GM18511 (cell line): ENCODE measurements at regions not wholly inside any gene's neighbourhood (a gene's known extent, or its start where the extent isn't known, plus 50 kb on each side); places are given as distances from the start of the nearest gene placed in this dataset.
"Not testable (repeated sequence)": the region's sequence is repeated elsewhere in the genome, so short reads cannot be mapped to it uniquely, and the experiment has no call there.

Source experiments
- ATAC-seq: cut with Tn5 transposase; IDR thresholded peaks from one replicate; pipeline ENCODE4 v1.9.1; 2021; ENCODE audit warnings: mild to moderate bottlenecking, moderate library complexity; ENCODE audit not compliant: unreplicated experiment

DNA sequence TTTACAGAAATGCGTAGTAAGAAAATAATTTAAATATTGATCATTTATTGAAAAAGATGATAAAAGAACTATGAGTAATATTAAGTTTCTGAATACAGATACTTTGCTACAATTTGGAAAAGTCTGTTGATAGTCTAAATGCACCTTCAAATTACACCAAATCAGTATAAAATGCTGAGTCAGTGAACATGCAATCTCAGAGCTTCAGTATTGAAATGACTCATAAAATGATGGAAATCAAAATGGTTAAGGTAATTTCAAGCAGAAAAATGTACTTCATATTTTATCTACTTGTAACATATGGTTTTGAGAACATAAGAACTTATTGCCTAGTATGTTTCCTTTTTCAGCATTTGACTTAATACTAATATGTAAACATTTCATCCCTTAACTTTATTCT lies 448.2 kb downstream of the PCDH10 start:
- ATAC-seq = no peak

- ATAC-seq = no peak
Measured at GRCh38 chr4:133596459-133596858, 447.4 kb downstream of the PCDH10 start.

DNA sequence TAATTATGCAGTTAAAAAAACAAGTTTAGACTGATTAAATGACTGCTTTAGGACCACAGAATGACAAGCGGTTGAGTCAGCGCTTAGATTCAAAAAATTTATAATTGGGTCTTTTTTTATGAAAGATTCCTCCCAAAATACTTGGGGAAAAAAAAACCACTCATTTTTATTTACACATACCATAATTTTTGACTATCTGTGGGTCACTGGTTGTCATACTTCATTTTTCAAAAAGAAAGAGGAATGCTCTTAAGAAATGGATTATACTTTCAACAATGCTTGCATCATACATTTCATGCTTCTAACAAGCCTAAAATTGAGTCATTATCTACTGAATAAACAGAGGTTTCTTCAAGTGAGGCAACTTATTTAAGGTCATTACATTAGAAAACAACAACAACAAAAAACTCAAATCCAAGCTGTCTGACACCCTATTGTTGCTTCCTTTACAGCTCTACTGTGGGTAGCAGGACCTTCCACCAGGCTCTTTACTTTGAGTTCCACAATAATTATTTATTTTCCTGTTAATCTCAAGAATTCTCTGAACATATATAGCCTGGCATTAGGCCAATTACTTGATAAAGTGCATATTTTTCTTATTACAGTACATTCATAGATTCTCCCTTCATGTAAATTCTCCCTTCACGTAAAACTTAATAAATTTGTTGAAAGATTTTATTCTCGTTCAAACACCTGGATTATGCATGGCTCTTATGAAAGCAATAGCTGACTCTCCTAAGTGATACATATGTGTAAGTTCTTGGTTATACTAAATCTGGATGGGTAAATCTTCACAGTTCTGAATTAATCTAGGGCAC lies 445.5 kb downstream of the PCDH10 start:
- ATAC-seq = no peak

DNA sequence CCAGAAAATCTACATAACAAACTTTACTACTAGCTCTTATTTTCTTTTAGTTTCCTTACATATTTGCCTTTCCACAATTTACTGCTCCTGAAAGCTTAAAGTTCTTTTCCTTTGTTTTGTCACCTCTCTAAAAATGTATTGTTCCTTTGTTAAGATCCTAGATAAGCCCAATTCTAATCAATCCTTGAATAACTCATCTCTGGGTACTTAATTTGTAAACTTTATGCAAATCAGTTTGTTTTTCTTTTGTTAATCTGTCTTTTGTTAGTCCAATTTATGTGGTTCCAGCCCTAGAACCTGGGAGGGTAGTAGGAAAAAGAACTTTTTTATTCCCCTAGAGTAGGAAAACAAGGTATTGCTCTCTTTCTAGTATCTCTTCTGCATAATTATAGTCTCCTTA lies 444.7 kb downstream of the PCDH10 start:
- no peak for ATAC-seq

- no peak for ATAC-seq
Measured at GRCh38 chr4:133592591-133592990, 443.5 kb downstream of the PCDH10 start.

DNA sequence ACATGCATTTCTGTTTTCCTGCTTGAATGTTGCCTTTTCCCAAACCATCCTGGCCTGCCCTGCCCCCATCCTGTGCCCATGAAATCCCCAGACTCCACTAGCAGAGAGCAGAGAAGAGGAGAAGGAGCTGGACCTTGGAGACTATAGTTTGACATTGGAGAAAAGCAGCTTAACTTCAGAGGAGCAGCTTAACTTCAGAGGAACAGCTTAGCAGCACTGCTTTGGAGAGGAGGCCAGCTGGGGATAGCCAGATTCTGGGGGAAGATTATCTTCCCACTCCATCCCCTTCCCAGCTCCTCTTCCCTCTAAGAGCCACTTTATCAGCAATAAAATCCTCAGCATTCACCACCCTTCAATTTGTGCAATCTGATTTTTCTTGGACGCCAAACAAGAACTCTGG lies 443.0 kb downstream of the PCDH10 start:
- no peak for ATAC-seq

DNA sequence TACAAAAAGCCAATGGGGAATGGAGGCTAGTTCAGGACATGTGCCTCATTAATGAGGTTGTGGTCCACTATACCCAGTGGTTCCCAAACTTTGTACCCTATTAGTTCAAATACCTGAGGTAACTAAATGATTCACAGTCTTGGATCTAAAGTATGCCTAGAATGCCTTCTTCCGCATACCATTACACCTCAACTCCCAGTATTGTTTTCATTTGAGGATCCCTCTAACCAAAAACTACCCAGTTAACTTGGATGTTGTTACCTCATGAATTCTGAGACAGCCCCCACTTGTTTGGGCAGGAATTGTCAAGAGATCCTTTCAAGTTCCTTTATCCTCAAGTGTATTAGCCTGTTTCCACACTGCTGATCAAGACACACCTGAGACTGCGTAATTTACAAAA lies 439.2 kb downstream of the PCDH10 start:
- ATAC-seq = no peak

DNA sequence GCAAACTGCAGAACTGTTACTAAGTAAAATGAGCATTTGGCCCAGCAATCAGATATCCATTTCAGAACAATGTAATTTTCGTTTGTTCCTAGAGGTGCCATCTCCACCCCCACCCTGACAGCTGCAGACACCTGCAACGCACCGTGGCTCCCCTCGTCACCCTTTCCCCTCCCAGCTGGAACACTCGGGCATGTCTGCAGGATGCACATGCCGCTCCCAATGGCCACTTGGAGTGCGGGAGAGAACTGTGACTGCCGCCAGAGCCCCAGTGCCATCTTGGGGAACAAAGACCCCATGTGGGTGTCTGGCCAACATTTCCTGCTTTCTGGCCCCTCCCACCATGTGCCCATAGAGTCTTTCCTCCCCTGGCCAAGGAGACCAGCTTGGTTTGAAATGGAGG lies 436.2 kb downstream of the PCDH10 start:
- no peak for ATAC-seq

- ATAC-seq = no peak
Measured at GRCh38 chr4:133584714-133585113, 435.6 kb downstream of the PCDH10 start.

DNA sequence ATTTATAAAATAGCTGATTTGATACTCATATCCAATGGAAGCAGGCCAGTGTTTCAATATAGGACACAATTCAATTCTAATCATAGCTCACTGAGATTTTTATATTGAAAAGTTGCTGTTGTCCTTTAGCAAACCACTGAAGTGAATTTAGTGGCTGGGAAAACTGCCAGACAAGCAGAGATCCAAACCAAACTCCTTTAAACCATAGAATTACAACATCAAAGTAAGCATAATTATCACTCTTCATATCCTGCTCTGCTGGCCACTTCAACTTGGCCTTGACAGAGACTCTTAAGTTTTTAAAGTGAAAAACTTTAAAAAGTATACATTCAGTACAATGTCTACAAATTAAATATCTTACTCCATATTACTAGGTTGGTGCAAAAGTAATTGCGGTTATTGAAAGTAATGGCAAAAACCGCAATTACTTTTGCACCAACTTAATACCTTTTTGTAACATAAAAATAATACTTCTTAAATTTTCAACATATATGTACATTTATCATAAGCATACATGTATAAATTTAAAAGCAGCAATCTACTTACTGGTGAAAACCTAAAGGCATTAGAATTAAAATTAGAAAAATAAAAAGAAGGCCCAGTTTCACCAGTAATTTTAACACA lies 433.0 kb downstream of the PCDH10 start:
- no peak for ATAC-seq

DNA sequence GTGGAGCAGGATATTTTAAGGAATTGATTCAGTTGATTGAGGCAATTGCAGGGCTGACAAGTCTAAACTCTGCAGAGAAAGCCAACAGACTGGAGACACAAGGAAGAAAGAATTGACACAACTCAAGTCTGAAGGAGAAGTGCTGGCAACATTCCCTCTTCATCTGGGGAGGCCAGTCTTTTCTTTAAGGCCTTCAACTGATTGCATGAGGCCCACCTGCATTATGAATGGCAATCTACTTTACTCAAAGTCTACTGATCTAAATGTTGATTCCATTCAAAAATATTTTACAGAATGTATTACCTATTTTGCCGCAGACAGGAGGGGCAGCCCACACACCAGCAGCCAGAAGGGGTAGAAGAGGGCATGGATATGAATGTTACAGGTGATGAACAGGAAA lies 425.2 kb downstream of the PCDH10 start:
- ATAC-seq = no peak

DNA sequence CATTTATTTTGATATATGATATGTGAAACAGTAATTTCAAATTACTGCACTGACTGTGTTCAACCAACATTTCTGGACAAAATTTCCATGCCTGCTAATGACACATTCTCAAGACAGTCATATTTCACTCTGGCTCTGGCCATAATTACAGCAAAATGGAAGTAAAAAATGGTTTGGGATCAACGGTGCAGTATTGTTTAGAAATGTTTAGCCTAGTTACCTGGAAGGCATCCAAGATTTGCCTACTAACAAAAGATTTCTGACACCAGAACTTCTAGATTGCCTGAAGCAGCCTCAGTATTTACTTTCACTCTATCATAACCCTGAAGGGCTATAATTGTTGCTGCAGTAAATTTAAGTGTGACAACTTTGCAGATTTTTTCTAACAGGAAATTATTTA lies 416.3 kb downstream of the PCDH10 start:
- no peak for ATAC-seq

GRCh38 chr4:133559987-133560386 lies 410.9 kb downstream of the PCDH10 start:
- ATAC-seq = no peak

GRCh38 chr4:133555671-133556070 lies 406.6 kb downstream of the PCDH10 start:
- no peak for ATAC-seq

DNA sequence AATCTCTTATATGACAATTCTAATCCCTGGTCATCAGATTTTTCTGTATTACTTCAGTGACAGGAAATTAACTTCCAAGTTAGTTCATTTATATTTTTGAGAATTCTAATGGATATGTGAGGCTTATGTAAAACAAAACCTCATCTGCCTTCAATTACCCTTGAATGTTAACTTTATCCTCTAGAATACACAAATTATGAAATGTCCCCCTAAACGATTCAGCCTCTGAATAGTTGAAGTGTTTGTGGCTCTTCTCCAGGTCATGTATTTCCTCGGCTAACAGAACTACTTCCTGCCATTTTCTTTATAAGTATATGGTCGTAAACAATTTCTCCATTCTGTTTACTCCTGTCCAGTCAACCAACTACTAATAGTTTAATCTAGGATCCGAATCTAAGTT lies 401.3 kb downstream of the PCDH10 start:
- no peak for ATAC-seq

GRCh38 chr4:133544097-133544496 lies 395.0 kb downstream of the PCDH10 start:
- no peak for ATAC-seq

- ATAC-seq = no peak
Measured at GRCh38 chr4:133537780-133538281, 388.7 kb downstream of the PCDH10 start.

GRCh38 chr4:133534224-133534623 lies 385.1 kb downstream of the PCDH10 start:
- not testable (repeated sequence) for ATAC-seq

DNA sequence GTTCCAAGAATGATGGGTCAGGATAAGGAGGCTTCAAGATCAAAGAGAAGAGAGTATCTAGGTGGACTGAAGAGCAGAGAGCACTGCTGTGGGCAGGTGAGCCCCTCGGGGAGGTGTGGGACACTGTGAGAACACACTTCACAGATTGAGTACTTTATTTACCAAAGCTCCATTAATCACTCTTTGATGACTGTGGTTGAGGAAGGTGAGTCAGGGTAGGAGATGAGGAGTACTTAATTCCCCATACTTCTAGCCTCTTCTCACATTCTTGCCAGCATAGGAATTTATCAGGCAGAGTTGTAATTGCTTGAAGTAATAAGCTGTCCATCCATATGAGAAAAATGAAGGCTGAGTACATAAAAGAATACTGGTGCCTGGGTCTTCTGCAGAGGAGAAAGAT lies 375.3 kb downstream of the PCDH10 start:
- no peak for ATAC-seq

DNA sequence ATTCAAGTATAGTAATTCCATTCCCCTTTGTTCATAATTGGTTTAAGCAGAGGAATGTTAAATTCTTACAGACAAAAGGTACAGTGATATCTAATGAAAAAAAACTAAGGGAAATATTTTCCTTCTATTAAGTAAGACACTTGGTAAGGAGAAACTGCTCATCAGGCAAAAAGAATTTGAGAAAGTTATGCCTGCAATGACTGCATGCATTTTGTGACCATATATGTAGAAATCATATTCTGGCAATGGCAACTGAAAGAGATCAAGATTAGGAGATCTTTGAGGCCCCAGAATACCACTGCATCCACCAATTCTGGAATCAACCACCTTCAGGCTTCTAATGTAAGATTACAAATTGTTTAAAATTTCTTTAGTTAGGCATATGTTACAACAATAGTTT lies 364.8 kb downstream of the PCDH10 start:
- no peak for ATAC-seq

- ATAC-seq = no peak
Measured at GRCh38 chr4:133498149-133498548, 349.1 kb downstream of the PCDH10 start.

DNA sequence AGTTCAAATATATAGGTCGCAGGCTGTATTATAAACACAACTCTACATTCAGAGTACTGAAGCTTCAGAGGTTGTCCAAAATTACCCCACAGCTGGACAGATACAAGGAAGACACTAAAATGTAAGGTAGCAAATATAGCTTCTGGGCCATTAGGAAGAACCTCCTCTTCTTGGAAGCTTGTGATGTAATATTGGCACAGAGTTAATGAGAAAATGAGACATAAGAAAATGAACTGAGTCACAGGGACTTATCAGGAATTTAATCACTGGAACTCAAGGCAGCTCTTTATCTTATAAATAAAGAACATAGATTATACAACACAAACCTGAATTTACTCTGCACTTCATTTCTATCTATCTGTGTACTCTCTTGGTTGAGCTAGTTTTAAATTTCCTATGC lies 344.7 kb downstream of the PCDH10 start:
- ATAC-seq = no peak
